HG03432 (cell line): ENCODE measurements at regions not wholly inside any gene's neighbourhood (a gene's known extent, or its start where the extent isn't known, plus 50 kb on each side); places are given as distances from the start of the nearest gene placed in this dataset.
"Not testable (repeated sequence)": the region's sequence is repeated elsewhere in the genome, so short reads cannot be mapped to it uniquely, and the experiment has no call there.

ENCODE experiments used
- ATAC-seq: cut with Tn5 transposase; IDR thresholded peaks from one replicate; pipeline ENCODE4 v1.9.1; 2021; ENCODE audit warnings: mild to moderate bottlenecking, moderate library complexity; ENCODE audit not compliant: unreplicated experiment

GRCh38 chr3:168802766-168803165, 707.0 kb upstream of the GOLIM4 start:
- no peak for ATAC-seq

- no peak for ATAC-seq
These were observed 706.1 kb upstream of the GOLIM4 start for GRCh38 chr3:168801794-168802193.

- no peak for ATAC-seq
These were observed 700.6 kb upstream of the GOLIM4 start for GRCh38 chr3:168796339-168796738.

GRCh38 chr3:168794427-168794826, 698.7 kb upstream of the GOLIM4 start:
- no peak for ATAC-seq

- ATAC-seq: no peak
These were observed 686.5 kb upstream of the GOLIM4 start for GRCh38 chr3:168782193-168782592.

- ATAC-seq: not testable (repeated sequence)
These were observed 684.4 kb upstream of the GOLIM4 start for GRCh38 chr3:168779970-168780645.

- ATAC-seq: no peak
These were observed 658.0 kb upstream of the GOLIM4 start for GRCh38 chr3:168753724-168754123.

- ATAC-seq: no peak
These were observed 656.6 kb upstream of the GOLIM4 start for GRCh38 chr3:168752339-168752738.

- no peak for ATAC-seq
These were observed 652.0 kb upstream of the GOLIM4 start for GRCh38 chr3:168747697-168748096.

GRCh38 chr3:168738527-168739325, 643.0 kb upstream of the GOLIM4 start:
- no peak for ATAC-seq

- ATAC-seq: no peak
These were observed 640.5 kb upstream of the GOLIM4 start for GRCh38 chr3:168736202-168736601.

- no peak for ATAC-seq
These were observed 634.3 kb upstream of the GOLIM4 start for GRCh38 chr3:168730073-168730472.

GRCh38 chr3:168722091-168722490, 626.4 kb upstream of the GOLIM4 start:
- no peak for ATAC-seq

- peak; percentile 97 for ATAC-seq
These were observed 619.0 kb upstream of the GOLIM4 start for GRCh38 chr3:168714609-168715240.

- no peak for ATAC-seq
These were observed 613.3 kb upstream of the GOLIM4 start for GRCh38 chr3:168709073-168709472.

GRCh38 chr3:168707900-168708299, 612.2 kb upstream of the GOLIM4 start:
- peak; percentile 78 for ATAC-seq

GRCh38 chr3:168705412-168705811, 609.7 kb upstream of the GOLIM4 start:
- ATAC-seq: no peak

GRCh38 chr3:168696051-168696450, 600.3 kb upstream of the GOLIM4 start:
- ATAC-seq: no peak

- no peak for ATAC-seq
These were observed 598.1 kb upstream of the GOLIM4 start for GRCh38 chr3:168693870-168694269.

GRCh38 chr3:168688267-168688666, 592.5 kb upstream of the GOLIM4 start:
- no peak for ATAC-seq

- no peak for ATAC-seq
These were observed 588.8 kb upstream of the GOLIM4 start for GRCh38 chr3:168684519-168684918.

- no peak for ATAC-seq
These were observed 583.0 kb upstream of the GOLIM4 start for GRCh38 chr3:168678730-168679129.
